OCI-LY1 (cell line): ENCODE measurements at regions not wholly inside any gene's neighbourhood (a gene's known extent, or its start where the extent isn't known, plus 50 kb on each side); places are given as distances from the start of the nearest gene placed in this dataset.
"Not testable (repeated sequence)": the region's sequence is repeated elsewhere in the genome, so short reads cannot be mapped to it uniquely, and the experiment has no call there.

Experiments
- CTCF ChIP-seq: fragments of 200-600 bp; sonication (generic), shearing (Covaris generic); IDR thresholded peaks from 2 replicates; pipeline ENCODE4 v1.5.1; 2017; ENCODE audit warnings: mild to moderate bottlenecking, antibody characterized with exemption, low read length, moderate library complexity, mixed read lengths
- EZH2 ChIP-seq: fragments of 200-600 bp; sonication (generic), shearing (Covaris generic); IDR thresholded peaks from 2 replicates; pipeline ENCODE4 v1.8.0; 2017; ENCODE audit warnings: borderline replicate concordance, mixed run types, mild to moderate bottlenecking, antibody characterized with exemption, low read length, moderate library complexity, mixed read lengths

DNA sequence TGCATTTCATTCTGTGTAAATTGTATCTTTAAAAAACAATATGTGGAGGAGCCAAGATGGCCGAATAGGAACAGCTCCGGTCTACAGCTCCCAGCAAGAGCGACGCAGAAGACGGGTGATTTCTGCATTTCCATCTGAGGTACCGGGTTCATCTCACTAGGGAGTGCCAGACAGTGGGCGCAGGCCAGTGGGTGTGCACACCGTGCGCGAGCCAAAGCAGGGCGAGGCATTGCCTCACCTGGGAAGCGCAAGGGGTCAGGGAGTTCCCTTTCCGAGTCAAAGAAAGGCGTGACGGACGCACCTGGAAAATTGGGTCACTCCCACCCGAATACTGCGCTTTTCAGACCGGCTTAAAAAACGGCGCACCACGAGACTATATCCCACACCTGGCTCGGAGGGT is 75.0 kb upstream of the RGS1 start:
- TF ChIP-seq CTCF, EZH2: not testable (repeated sequence)
